K562 (cell line): ENCODE measurements at regions not wholly inside any gene's neighbourhood (a gene's known extent, or its start where the extent isn't known, plus 50 kb on each side); places are given as distances from the start of the nearest gene placed in this dataset.

Source experiments
- ATAC-seq: fragments of 200-7000 bp; cut with Tn5 transposase; 3 replicates; pipeline ENCODE4 v1.9.1; 2020; ENCODE audit warnings: moderate library complexity
- BruUV-seq: library from RNA; stranded (reverse); fragments of 400-500 nt; replicated peaks from 2 replicates; lab custom pipeline; 2021; lab: Mats Ljungman, UMichigan
- CTCF ChIA-PET: fragments of 300-600 bp; formaldehyde crosslinking; extraction: SDS; loops from one replicate; lab custom pipeline; 2021; ENCODE audit warnings: low intra/inter-chr PET ratio; lab: Yijun Ruan, JAX
- POLR2A ChIA-PET: fragments of 300-600, 350-650 bp; sonication (Branson Sonifier 250); formaldehyde crosslinking; extraction: SDS; loops from one replicate; lab custom pipeline; 2021; ENCODE audit warnings: antibody characterized with exemption, inconsistent platforms; lab: Yijun Ruan, JAX
- DNase-seq, 4 experiments: peaks; one replicate each; pipeline versions ENCODE4 v3.0.0 to v3.0.0-alpha.2; 2011 to 2018; ENCODE audit warnings: low spot score in 3 of 4, mixed read lengths in 3 of 4; ENCODE audit errors: extremely low read depth in 1 of 4
- FAIRE-seq: peaks from 2 replicates; lab custom pipeline; 2011; peaks lifted over from hg19 to GRCh38; lab: Jason Lieb, UNC
- H2AFZ ChIP-seq: 2 replicates; pipeline ENCODE4 v1.6.0; 2011; ENCODE audit warnings: low read depth, low read length, control low read depth, inconsistent platforms
- H3K27ac ChIP-seq: fragments of 200-600 bp; 3 replicates; pipeline ENCODE4 v1.8.0; 2011; ENCODE audit warnings: low read depth, mild to moderate bottlenecking, control low read depth, inconsistent platforms, low read length, moderate library complexity, mixed read lengths; ENCODE audit errors: extremely low read depth
- H3K27me3 ChIP-seq, 2 experiments: fragments of 300-600 bp in 1 of 2; 2 replicates in 1 of 2; 3 replicates in 1 of 2; pipeline versions ENCODE4 v1.6.0 to v1.8.0; 2011; ENCODE audit warnings: inconsistent platforms in 2 of 2, low read length in 2 of 2, mild to moderate bottlenecking in 1 of 2, mixed read lengths in 1 of 2, moderate library complexity in 1 of 2; ENCODE audit not compliant: control insufficient read depth in 2 of 2, insufficient read depth in 2 of 2
- H3K36me3 ChIP-seq: fragments of 300-600 bp; 3 replicates; pipeline ENCODE4 v1.8.0; 2011; ENCODE audit warnings: mild to moderate bottlenecking, low read length, inconsistent platforms; ENCODE audit not compliant: control insufficient read depth, insufficient read depth
- H3K4me1 ChIP-seq, 2 experiments: fragments of 200-600 bp in 1 of 2; replicated peaks in 1 of 2; 2 replicates in 1 of 2; 3 replicates in 1 of 2; pipeline versions ENCODE4 v1.5.1 to v1.8.0; 2011; ENCODE audit warnings: inconsistent platforms in 2 of 2, low read length in 2 of 2, mild to moderate bottlenecking in 1 of 2, mixed read lengths in 1 of 2, moderate library complexity in 1 of 2; ENCODE audit not compliant: control insufficient read depth in 2 of 2, insufficient read depth in 2 of 2
- H3K4me2 ChIP-seq: 2 replicates; pipeline ENCODE4 v1.6.1; 2011; ENCODE audit warnings: low read length, control low read depth, inconsistent platforms, mixed read lengths; ENCODE audit not compliant: insufficient read depth
- H3K4me3 ChIP-seq: fragments of 200-600 bp; sonication (generic), shearing (Covaris generic); 2 replicates; pipeline ENCODE4 v1.5.1; 2016; ENCODE audit warnings: control low read depth, inconsistent platforms
- H3K79me2 ChIP-seq: fragments of 200-600 bp; 3 replicates; pipeline ENCODE4 v1.8.0; 2011; ENCODE audit warnings: low read length, inconsistent platforms; ENCODE audit not compliant: control insufficient read depth, insufficient read depth
- H3K9ac ChIP-seq, 2 experiments: 2 replicates each; pipeline versions ENCODE4 v1.6.0 to v1.6.1; 2011; ENCODE audit warnings: low read depth in 2 of 2, low read length in 2 of 2, control low read depth in 1 of 2, inconsistent platforms in 1 of 2, mild to moderate bottlenecking in 1 of 2, mixed read lengths in 1 of 2; ENCODE audit not compliant: insufficient read depth in 1 of 2
- H3K9me1 ChIP-seq: one replicate; pipeline ENCODE4 v1.6.0; 2011; ENCODE audit warnings: inconsistent platforms, mild to moderate bottlenecking, low read length, moderate library complexity; ENCODE audit not compliant: control insufficient read depth, insufficient read depth
- H3K9me3 ChIP-seq: replicated peaks from 2 replicates; pipeline ENCODE4 v1.5.1; 2011; ENCODE audit warnings: low read depth, low read length, inconsistent platforms; ENCODE audit not compliant: control insufficient read depth, insufficient read depth
- H4K20me1 ChIP-seq: replicated peaks from 2 replicates; pipeline ENCODE4 v1.6.1; 2011; ENCODE audit warnings: low read length, inconsistent platforms, mixed read lengths; ENCODE audit not compliant: control insufficient read depth, insufficient read depth
- KLF13 ChIP-seq: fragments of 450-650 bp; IDR thresholded peaks from 2 replicates; pipeline ENCODE4 v1.6.1; 2016; ENCODE audit warnings: missing genetic modification characterization, low read depth, mild to moderate bottlenecking, missing compliant biosample characterization, moderate library complexity, borderline replicate concordance
- SIX5 ChIP-seq, 2 experiments: IDR thresholded peaks; 2 replicates each; pipeline ENCODE4 v1.6.1; 2011; ENCODE audit warnings: low read length in 2 of 2, borderline replicate concordance in 1 of 2, low read depth in 1 of 2, mild to moderate bottlenecking in 1 of 2, moderate library complexity in 1 of 2; ENCODE audit not compliant: insufficient read depth in 1 of 2
- ZNF695 ChIP-seq: fragments of 450-650 bp; formaldehyde crosslinking; IDR thresholded peaks from 2 replicates; pipeline ENCODE4 v1.4.0; 2020; ENCODE audit warnings: mild to moderate bottlenecking, moderate library complexity
- WGBS: fragments of 100-300 bp; shearing (Covaris generic); methylation state at CpG from one replicate; pipeline ENCODE4 v1.1.6; 2016; ENCODE audit warnings: low coverage, mixed read lengths; ENCODE audit not compliant: insufficient coverage; ENCODE audit errors: missing lambda C conversion rate; 5-methylcytosine and 5-hydroxymethylcytosine counted together
- in situ Hi-C: fragments of 300-500 bp; cut with MboI; formaldehyde crosslinking; loops from 4 replicates; pipeline ENCODE4 v1.15.0; 2018; ENCODE audit warnings: inconsistent platforms, mixed read lengths
- intact Hi-C: fragments of 100-400 bp; cut with micrococcal nuclease; formaldehyde crosslinking; loops from 2 replicates; pipeline ENCODE4 v1.14.2; 2022

DNA sequence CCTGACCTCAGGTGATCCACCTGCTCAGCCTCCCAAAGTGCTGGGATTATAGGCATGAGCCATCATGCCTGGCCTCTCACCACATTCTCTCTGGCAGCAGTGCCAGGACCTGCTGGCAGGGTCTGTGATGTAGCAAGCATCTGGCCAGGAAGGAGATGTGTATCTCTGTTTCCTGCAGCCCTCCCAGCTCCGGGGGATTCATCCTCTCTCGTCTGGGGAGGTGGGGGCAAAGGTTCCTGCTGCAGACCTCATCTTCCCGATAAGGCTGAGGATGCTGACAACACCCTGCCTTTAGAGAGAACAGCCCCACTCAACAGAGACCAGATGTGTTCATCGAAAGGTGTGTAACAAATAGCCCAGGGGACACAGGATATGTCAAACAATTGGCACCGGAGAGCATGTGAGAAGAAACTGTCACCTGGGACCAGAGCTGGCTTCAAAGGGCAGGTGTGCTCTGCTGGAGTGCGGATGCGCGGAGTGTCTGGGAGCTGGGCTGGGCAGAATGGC is 54.8 kb upstream of the SEC14L1 start:
- intact Hi-C loops, result loop anchor here (2.0 to 5.0 kb wide), 4 partner anchors 41 to 161 kb away; partner anchors contain the start of gene SEC14L1
- Histone ChIP-seq H3K4me1 (peaks cover 18 to 20% of the 10 kb centered on the region in 2 experiments; a peak in 4 of 5 replicates), H3K9ac (no peak overlapping the region), H3K9me3 (no peaks in the 10 kb centered on the region), H2AFZ (peak overlapping the region; percentile 82), H3K36me3 (peaks cover 21% of the 10 kb centered on the region), H3K4me2 (no peak overlapping the region; the same call in 1 of the 2 replicates), H3K4me3 (no peak overlapping the region), H4K20me1 (no peaks in the 10 kb centered on the region), H3K9me1 (no peaks in the 10 kb centered on the region), H3K79me2 (peaks cover 29% of the 10 kb centered on the region), H3K27me3 (no peaks in the 10 kb centered on the region; a peak in 1 of 5 replicates), H3K27ac (no peak overlapping the region)
- no peak for DNase-seq
- FAIRE-seq, result no peak
- CTCF ChIA-PET, result interaction anchor here (0.6 to 4.9 kb wide), 3 partner anchors 16 to 295 kb away, joined by 3 to 43 read pairs (median 3); no protein-coding TSS in a partner anchor
- POLR2A ChIA-PET, result no interaction called here
- in situ Hi-C loops, result loop anchor here (5.0 kb wide), 1 partner anchor 161 kb away; no protein-coding TSS in a partner anchor
- ATAC-seq, result no peak
- no peak for TF ChIP-seq SIX5 (IDR thresholded peaks at IDR 0.05; ENCODE audit: borderline replicate concordance in 1 of 2, insufficient read depth in 1 of 2, low read depth in 1 of 2, low read length in 2 of 2)
- TF ChIP-seq KLF13 (tag), result no peak
- TF ChIP-seq ZNF695 (CRISPR knock-in tag), result no peak
- no TSS peak for BruUV-seq
- 21% methylated on average over 8 of the region's 8 CpGs for whole genome bisulfite sequencing
